Smooth muscle cell (in vitro differentiated cells): ENCODE measurements at regions not wholly inside any gene's neighbourhood (a gene's known extent, or its start where the extent isn't known, plus 50 kb on each side); places are given as distances from the start of the nearest gene placed in this dataset.
A peak's percentile ranks its signal among the peaks of the same experiment; 100 is the strongest.

Experiments used
- DNase-seq: peaks from one replicate; lab custom pipeline; 2025; ENCODE audit not compliant: unreplicated experiment; lab: John Stamatoyannopoulos, UW
- H2AFZ ChIP-seq: fragments of 200-600 bp; sonication (generic); 2 replicates; pipeline ENCODE4 v1.6.0; 2016; ENCODE audit warnings: antibody characterized with exemption, low read depth, mild to moderate bottlenecking
- H3F3A ChIP-seq: fragments of 200-600 bp; sonication (generic); 2 replicates; pipeline ENCODE4 v1.6.0; 2017; ENCODE audit warnings: antibody characterized with exemption, low read depth
- H3K27ac ChIP-seq: fragments of 200-600 bp; sonication (generic); 2 replicates; pipeline ENCODE4 v1.5.1; 2016; ENCODE audit warnings: low read depth, mild to moderate bottlenecking
- H3K27me3 ChIP-seq: fragments of 200-600 bp; sonication (generic); 2 replicates; pipeline ENCODE4 v1.6.1; 2016; ENCODE audit warnings: low read depth, mild to moderate bottlenecking
- H3K36me3 ChIP-seq: fragments of 200-600 bp; sonication (generic); 2 replicates; pipeline ENCODE4 v1.5.1; 2016; ENCODE audit warnings: low read depth
- H3K4me1 ChIP-seq: fragments of 200-600 bp; sonication (generic); 2 replicates; pipeline ENCODE4 v1.5.1; 2016; ENCODE audit warnings: low read depth
- H3K4me2 ChIP-seq: fragments of 200-600 bp; sonication (generic); 2 replicates; pipeline ENCODE4 v1.6.0; 2016; ENCODE audit warnings: mild to moderate bottlenecking
- H3K4me3 ChIP-seq: fragments of 200-600 bp; sonication (generic); 2 replicates; pipeline ENCODE4 v1.5.1; 2016; ENCODE audit warnings: mild to moderate bottlenecking
- H3K79me2 ChIP-seq: fragments of 200-600 bp; sonication (generic); 2 replicates; pipeline ENCODE4 v1.6.0; 2016; ENCODE audit warnings: low read depth, mild to moderate bottlenecking
- H3K9ac ChIP-seq: fragments of 200-600 bp; sonication (generic); 2 replicates; pipeline ENCODE4 v1.6.0; 2016; ENCODE audit warnings: low read depth
- H3K9me3 ChIP-seq: fragments of 200-600 bp; sonication (generic); replicated peaks from 2 replicates; pipeline ENCODE4 v1.5.1; 2016; ENCODE audit warnings: low read depth
- H4K20me1 ChIP-seq: fragments of 200-600 bp; sonication (generic); 2 replicates; pipeline ENCODE4 v1.6.0; 2016; ENCODE audit warnings: low read depth
- WGBS: methylation state at CpG from one replicate; pipeline ENCODE4 v1.1.7; 2016; ENCODE audit warnings: low lambda C conversion rate; 5-methylcytosine and 5-hydroxymethylcytosine counted together
- TF ChIP-seq, protein P1 (sequence below): fragments of 200-600 bp; sonication (generic); IDR thresholded peaks from 2 replicates; pipeline ENCODE4 v1.5.1; 2017; ENCODE audit warnings: borderline replicate concordance, mild to moderate bottlenecking, antibody characterized with exemption; ENCODE audit not compliant: insufficient read depth, poor library complexity, severe bottlenecking

DNA sequence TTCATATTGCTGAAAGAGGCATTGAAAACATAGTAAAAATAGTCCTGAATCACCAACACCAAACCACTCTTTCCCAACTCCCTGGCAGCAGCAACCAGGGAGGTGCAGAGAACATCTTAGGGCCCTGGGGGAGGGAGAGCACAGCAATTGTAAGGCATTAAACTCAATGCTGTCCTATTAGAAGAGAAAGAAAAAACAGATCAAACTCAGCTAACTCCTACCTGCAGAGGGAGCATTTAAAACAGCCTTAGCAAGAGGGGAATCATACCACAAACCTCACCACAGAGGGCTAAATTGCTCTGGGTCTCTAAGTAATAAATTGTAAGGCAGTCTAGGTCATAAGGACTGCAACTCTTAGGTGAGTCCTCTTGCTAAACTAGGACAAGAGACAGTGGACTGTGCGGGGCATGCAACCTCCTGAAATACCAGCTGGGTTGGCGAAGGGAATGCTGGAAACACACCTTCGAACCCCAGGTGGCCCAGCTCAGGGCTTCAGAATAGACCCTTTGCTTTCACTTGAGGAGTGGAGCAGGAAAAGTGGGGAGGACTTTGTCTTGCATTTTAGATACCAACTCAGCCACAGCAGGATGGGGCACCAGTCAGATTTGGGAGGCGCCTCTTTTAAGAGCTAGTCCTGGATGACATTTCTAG, 697.1 kb upstream of the FAT3 start:
- no peak for DNase-seq
- H3F3A ChIP-seq = no peaks in the 10 kb centered on the region
- no peak overlapping the region for H2AFZ ChIP-seq
- no peaks in the 10 kb centered on the region for H3K27me3 ChIP-seq
- no peaks in the 10 kb centered on the region for H3K79me2 ChIP-seq
- TF ChIP-seq, protein P1, sequence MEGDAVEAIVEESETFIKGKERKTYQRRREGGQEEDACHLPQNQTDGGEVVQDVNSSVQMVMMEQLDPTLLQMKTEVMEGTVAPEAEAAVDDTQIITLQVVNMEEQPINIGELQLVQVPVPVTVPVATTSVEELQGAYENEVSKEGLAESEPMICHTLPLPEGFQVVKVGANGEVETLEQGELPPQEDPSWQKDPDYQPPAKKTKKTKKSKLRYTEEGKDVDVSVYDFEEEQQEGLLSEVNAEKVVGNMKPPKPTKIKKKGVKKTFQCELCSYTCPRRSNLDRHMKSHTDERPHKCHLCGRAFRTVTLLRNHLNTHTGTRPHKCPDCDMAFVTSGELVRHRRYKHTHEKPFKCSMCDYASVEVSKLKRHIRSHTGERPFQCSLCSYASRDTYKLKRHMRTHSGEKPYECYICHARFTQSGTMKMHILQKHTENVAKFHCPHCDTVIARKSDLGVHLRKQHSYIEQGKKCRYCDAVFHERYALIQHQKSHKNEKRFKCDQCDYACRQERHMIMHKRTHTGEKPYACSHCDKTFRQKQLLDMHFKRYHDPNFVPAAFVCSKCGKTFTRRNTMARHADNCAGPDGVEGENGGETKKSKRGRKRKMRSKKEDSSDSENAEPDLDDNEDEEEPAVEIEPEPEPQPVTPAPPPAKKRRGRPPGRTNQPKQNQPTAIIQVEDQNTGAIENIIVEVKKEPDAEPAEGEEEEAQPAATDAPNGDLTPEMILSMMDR = no peak
- H3K4me3 ChIP-seq = no peak overlapping the region
- no peak overlapping the region for H3K27ac ChIP-seq
- H3K4me2 ChIP-seq = no peak overlapping the region
- WGBS = 90% methylated on average over 4 of the region's 4 CpGs
- no peak overlapping the region for H3K9ac ChIP-seq
- no peaks in the 10 kb centered on the region for H4K20me1 ChIP-seq
- H3K36me3 ChIP-seq = no peaks in the 10 kb centered on the region
- H3K4me1 ChIP-seq = no peaks in the 10 kb centered on the region
- no peaks in the 10 kb centered on the region for H3K9me3 ChIP-seq

DNA sequence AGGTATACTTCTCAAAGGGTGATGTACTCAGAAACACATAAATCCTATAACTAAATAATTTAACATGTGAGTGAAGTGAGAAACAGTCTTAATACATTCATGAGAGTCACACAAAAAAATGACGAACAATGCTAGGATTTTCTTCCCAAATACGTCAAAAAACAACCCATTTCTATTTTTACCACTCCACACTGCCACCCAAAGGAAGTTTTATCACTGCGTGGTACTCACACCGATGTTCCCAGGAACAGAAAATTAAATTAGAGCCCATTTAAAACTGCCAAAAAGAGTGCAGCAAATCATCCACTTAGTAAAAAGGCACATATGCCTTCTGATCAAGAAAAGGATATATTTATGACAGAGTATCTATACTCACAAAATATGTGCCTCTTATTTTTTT, 710.9 kb upstream of the FAT3 start:
- Histone ChIP-seq H3K27me3 (peaks cover 6% of the 10 kb centered on the region), H2AFZ (no peak overlapping the region), H3K9me3 (no peaks in the 10 kb centered on the region), H3K36me3 (no peaks in the 10 kb centered on the region), H3F3A (no peaks in the 10 kb centered on the region), H3K27ac (no peak overlapping the region), H4K20me1 (no peaks in the 10 kb centered on the region), H3K79me2 (no peaks in the 10 kb centered on the region), H3K9ac (no peak overlapping the region), H3K4me3 (no peak overlapping the region), H3K4me1 (no peaks in the 10 kb centered on the region), H3K4me2 (peak overlapping the region; percentile 24)
- WGBS = 31% methylated on average over 4 of the region's 4 CpGs
- TF ChIP-seq, protein P1 = no peak
- DNase-seq = no peak

DNA sequence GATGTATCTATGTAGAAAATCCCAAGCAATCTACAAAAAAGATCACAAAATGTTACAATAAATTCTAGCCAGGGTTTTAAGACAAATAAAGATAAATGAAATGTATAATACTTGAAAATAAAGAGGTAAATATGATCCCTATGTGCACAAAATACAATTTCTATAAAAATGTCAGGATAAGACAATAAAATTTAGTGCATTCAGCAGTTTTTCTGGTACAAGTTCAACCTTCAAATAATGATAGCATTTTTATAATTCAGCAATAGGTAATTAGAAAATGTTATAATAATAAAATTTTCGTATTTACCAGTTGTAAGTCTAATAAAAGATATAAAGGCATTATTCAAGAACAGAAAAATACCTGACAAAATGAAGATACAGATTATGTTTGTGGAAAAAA, 726.8 kb upstream of the FAT3 start:
- Histone ChIP-seq H3K4me1 (peaks cover 3% of the 10 kb centered on the region), H3K36me3 (no peaks in the 10 kb centered on the region), H3K4me3 (no peak overlapping the region), H3K27ac (no peak overlapping the region), H3K79me2 (no peaks in the 10 kb centered on the region), H3K9me3 (no peaks in the 10 kb centered on the region), H3K27me3 (peaks cover 8% of the 10 kb centered on the region), H3K4me2 (no peak overlapping the region), H3F3A (no peaks in the 10 kb centered on the region), H4K20me1 (no peaks in the 10 kb centered on the region), H3K9ac (no peak overlapping the region), H2AFZ (no peak overlapping the region)
- DNase-seq = no peak
- 96% methylated on average over 1 of the region's 1 CpG for WGBS
- TF ChIP-seq, protein P1 = no peak

DNA sequence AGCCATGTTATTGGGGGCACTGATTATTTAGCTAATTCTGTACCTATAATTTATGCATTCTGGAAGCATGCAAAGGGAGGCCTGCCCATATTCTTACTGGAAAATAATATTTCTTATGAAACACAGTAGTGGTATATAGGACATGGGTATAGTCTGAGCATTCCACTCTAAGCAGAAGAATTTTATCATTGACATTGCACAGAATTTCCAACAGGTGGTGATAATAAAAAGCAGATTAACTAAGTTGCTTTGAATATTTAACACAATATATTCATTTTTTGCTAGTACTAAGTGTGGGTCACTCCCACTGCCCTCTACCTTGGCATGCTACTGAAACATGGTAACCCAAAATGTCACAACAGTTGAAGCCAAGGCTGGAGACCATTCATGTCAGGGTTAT, 728.8 kb upstream of the FAT3 start:
- Histone ChIP-seq H3K4me2 (no peak overlapping the region), H3K4me3 (no peak overlapping the region), H3K36me3 (no peaks in the 10 kb centered on the region), H2AFZ (no peak overlapping the region), H3K79me2 (no peaks in the 10 kb centered on the region), H3K27ac (no peak overlapping the region), H3K4me1 (peaks cover 3% of the 10 kb centered on the region), H3K9ac (no peak overlapping the region), H3K27me3 (peaks cover 4% of the 10 kb centered on the region), H4K20me1 (no peaks in the 10 kb centered on the region), H3K9me3 (no peaks in the 10 kb centered on the region), H3F3A (no peaks in the 10 kb centered on the region)
- no peak for DNase-seq
- TF ChIP-seq, protein P1 = no peak
